OCI-LY7 (cell line): ENCODE measurements at regions not wholly inside any gene's neighbourhood (a gene's known extent, or its start where the extent isn't known, plus 50 kb on each side); places are given as distances from the start of the nearest gene placed in this dataset.

Experiments
- BruUV-seq: library from RNA; stranded (reverse); fragments of 400-500 nt; replicated peaks from 2 replicates; lab custom pipeline; 2021; lab: Mats Ljungman, UMichigan
- CTCF ChIA-PET: fragments of 300-600 bp; sonication (Branson Sonifier 250); formaldehyde crosslinking; loops from one replicate; lab custom pipeline; 2022; ENCODE audit warnings: antibody characterized with exemption; ENCODE audit not compliant: unreplicated experiment; lab: Charles Lee
- POLR2A ChIA-PET: fragments of 300-600 bp; sonication (Branson Sonifier 250); formaldehyde crosslinking; loops from one replicate; lab custom pipeline; 2022; ENCODE audit warnings: antibody characterized with exemption; lab: Charles Lee
- DNase-seq: peaks from one replicate; pipeline ENCODE4 v3.0.0-alpha.2; 2015; ENCODE audit warnings: low spot score
- H2AFZ ChIP-seq: fragments of 200-600 bp; sonication (generic), shearing (Covaris generic); 2 replicates; pipeline ENCODE4 v1.6.1; 2014; ENCODE audit warnings: mild to moderate bottlenecking, antibody characterized with exemption, low read length, moderate library complexity
- H3K27ac ChIP-seq: fragments of 200-600 bp; sonication (generic); 2 replicates; pipeline ENCODE4 v1.5.1; 2014; ENCODE audit warnings: mixed run types, low read depth, mild to moderate bottlenecking, moderate library complexity, low read length, inconsistent platforms; ENCODE audit not compliant: poor library complexity, severe bottlenecking
- H3K36me3 ChIP-seq: fragments of 200-600 bp; sonication (generic); 2 replicates; pipeline ENCODE4 v1.6.1; 2014; ENCODE audit warnings: mild to moderate bottlenecking, antibody characterized with exemption, low read length, moderate library complexity, mixed read lengths; ENCODE audit not compliant: insufficient read depth
- H3K4me1 ChIP-seq: fragments of 200-600 bp; sonication (generic); 2 replicates; pipeline ENCODE4 v1.5.1; 2014; ENCODE audit warnings: mild to moderate bottlenecking, low read length; ENCODE audit not compliant: insufficient read depth, poor library complexity, severe bottlenecking
- H3K4me2 ChIP-seq: fragments of 200-600 bp; sonication (generic); 2 replicates; pipeline ENCODE4 v1.6.1; 2014; ENCODE audit warnings: mild to moderate bottlenecking, low read length
- H3K4me3 ChIP-seq: fragments of 200-600 bp; sonication (generic); 2 replicates; pipeline ENCODE4 v1.5.1; 2014; ENCODE audit warnings: mild to moderate bottlenecking, low read depth, low read length; ENCODE audit not compliant: poor library complexity, severe bottlenecking
- H3K79me2 ChIP-seq: fragments of 200-600 bp; sonication (generic); 2 replicates; pipeline ENCODE4 v1.6.1; 2016; ENCODE audit warnings: low read depth, mild to moderate bottlenecking, low read length, moderate library complexity, mixed read lengths; ENCODE audit not compliant: insufficient read depth
- H3K9me2 ChIP-seq: fragments of 200-600 bp; sonication (generic); 2 replicates; pipeline ENCODE4 v1.6.1; 2016; ENCODE audit warnings: mild to moderate bottlenecking, low read length, mixed read lengths; ENCODE audit not compliant: insufficient read depth
- H3K9me3 ChIP-seq: fragments of 200-600 bp; sonication (generic); 2 replicates; pipeline ENCODE4 v1.6.1; 2014; ENCODE audit warnings: mild to moderate bottlenecking, mixed run types, low read length, mixed read lengths
- H4K20me1 ChIP-seq: fragments of 200-600 bp; sonication (generic); 2 replicates; pipeline ENCODE4 v1.6.1; 2014; ENCODE audit warnings: mild to moderate bottlenecking, antibody characterized with exemption, low read length, moderate library complexity, mixed read lengths; ENCODE audit not compliant: insufficient read depth
- EZH2phosphoT487 ChIP-seq: fragments of 200-600 bp; sonication (generic); IDR thresholded peaks from 2 replicates; pipeline ENCODE4 v1.6.1; 2018; ENCODE audit warnings: low read depth, borderline replicate concordance, mild to moderate bottlenecking, mixed run types, antibody characterized with exemption, low read length, moderate library complexity, mixed read lengths
- intact Hi-C: fragments of 100-400 bp; cut with micrococcal nuclease; formaldehyde crosslinking; loops from one replicate; pipeline ENCODE4 v1.10.0; 2022; ENCODE audit not compliant: unreplicated experiment
- TF ChIP-seq, protein P1 (sequence below): fragments of 200-600 bp; sonication (generic); conservative IDR thresholded peaks from 2 replicates; pipeline ENCODE4 v1.5.1; 2014; ENCODE audit warnings: mild to moderate bottlenecking, antibody characterized with exemption, low read length, moderate library complexity, mixed read lengths

DNA sequence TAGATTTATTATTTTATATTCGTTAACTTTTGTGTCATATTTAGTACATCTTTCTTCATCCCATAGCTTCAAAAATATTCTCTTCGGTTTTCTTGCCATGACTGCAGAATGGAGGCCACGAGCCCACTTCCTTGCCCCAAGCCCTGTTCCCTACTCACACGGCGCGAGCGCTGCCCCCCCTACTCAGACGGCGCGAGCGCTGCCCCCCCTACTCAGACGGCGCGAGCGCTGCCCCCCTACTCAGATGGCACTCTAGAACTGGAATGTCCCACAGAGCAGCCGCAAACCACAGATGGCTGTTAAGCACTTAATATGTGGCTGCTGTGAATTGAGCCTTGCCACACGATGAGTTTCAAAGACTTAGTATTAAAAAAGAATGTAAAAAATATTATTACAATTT is 102.2 kb upstream of the PEG3 start:
- DNase-seq, result peak; percentile 4
- 0 out of 2 replicates have a peak, but pooled peaks cover 3% of the 10 kb centered on the region for H3K9me3 ChIP-seq
- CTCF ChIA-PET, result no interaction called here

DNA sequence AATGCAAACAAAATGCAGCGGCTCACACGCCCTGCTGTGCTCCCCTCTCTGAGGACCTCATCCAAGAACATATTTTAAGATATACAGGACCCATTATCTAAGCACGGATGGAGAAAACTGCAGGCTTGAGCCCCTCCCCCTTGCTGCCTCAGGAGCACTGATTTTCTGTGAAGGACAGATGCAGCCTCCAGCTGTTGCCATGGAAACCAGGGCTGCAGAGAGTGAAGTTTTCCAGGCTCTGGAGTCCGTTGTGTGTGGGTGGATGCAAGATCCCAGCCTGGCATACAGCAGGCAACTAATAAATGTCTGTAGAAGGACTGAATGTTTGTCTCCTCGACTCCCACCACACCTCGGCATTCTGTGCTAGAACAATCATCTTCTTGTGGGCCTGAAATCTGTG is 105.6 kb upstream of the PEG3 start:
- H2AFZ ChIP-seq, result no peak overlapping the region
- intact Hi-C loops, result no loop called here
- BruUV-seq, result no TSS peak
- no peak overlapping the region for H3K4me3 ChIP-seq
- no peaks in the 10 kb centered on the region for H3K9me2 ChIP-seq
- no peaks in the 10 kb centered on the region for H3K36me3 ChIP-seq
- H3K9me3 ChIP-seq, result 0 out of 2 replicates have a peak, but pooled peaks cover 3% of the 10 kb centered on the region
- H3K79me2 ChIP-seq, result no peaks in the 10 kb centered on the region
- TF ChIP-seq, protein P1, sequence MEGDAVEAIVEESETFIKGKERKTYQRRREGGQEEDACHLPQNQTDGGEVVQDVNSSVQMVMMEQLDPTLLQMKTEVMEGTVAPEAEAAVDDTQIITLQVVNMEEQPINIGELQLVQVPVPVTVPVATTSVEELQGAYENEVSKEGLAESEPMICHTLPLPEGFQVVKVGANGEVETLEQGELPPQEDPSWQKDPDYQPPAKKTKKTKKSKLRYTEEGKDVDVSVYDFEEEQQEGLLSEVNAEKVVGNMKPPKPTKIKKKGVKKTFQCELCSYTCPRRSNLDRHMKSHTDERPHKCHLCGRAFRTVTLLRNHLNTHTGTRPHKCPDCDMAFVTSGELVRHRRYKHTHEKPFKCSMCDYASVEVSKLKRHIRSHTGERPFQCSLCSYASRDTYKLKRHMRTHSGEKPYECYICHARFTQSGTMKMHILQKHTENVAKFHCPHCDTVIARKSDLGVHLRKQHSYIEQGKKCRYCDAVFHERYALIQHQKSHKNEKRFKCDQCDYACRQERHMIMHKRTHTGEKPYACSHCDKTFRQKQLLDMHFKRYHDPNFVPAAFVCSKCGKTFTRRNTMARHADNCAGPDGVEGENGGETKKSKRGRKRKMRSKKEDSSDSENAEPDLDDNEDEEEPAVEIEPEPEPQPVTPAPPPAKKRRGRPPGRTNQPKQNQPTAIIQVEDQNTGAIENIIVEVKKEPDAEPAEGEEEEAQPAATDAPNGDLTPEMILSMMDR, result no peak
- no peak for TF ChIP-seq EZH2phosphoT487
- POLR2A ChIA-PET, result no interaction called here
- no peak for DNase-seq
- CTCF ChIA-PET, result no interaction called here
- H3K4me1 ChIP-seq, result no peaks in the 10 kb centered on the region
- no peak overlapping the region for H3K4me2 ChIP-seq
- no peaks in the 10 kb centered on the region for H4K20me1 ChIP-seq
- H3K27ac ChIP-seq, result no peak overlapping the region

More for the DNA sequence above, 102.2 kb upstream of the PEG3 start:
- no peaks in the 10 kb centered on the region for H3K36me3 ChIP-seq
- TF ChIP-seq, protein P1, result no peak
- no peak for TF ChIP-seq EZH2phosphoT487
- no peak overlapping the region for H3K4me2 ChIP-seq
- H3K9me2 ChIP-seq, result no peaks in the 10 kb centered on the region
- intact Hi-C loops, result no loop called here
- POLR2A ChIA-PET, result no interaction called here
- no peaks in the 10 kb centered on the region for H4K20me1 ChIP-seq
- H3K27ac ChIP-seq, result no peak overlapping the region
- H2AFZ ChIP-seq, result no peak overlapping the region
- BruUV-seq, result no TSS peak
- no peak overlapping the region for H3K4me3 ChIP-seq
- H3K4me1 ChIP-seq, result no peaks in the 10 kb centered on the region
- no peaks in the 10 kb centered on the region for H3K79me2 ChIP-seq

DNA sequence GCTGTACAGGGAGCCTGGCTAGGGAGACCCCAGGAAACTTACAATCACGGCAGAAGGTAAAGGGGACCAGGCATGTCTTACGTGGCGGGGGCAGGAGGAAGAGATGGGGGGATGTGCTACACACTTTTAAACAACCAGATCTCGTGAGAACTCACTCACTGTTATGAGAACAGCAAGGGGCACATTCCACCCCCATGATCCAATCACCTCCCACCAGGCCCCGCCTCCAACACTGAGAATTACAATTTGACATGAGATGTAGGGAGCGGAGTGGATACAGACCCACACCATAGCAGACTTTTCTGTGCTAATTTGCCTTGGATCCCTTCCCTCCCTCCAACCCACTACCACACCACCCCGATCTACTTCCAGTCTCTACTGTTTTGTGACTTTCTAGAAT is 106.7 kb upstream of the PEG3 start:
- Histone ChIP-seq H3K79me2 (no peaks in the 10 kb centered on the region), H3K27ac (no peak overlapping the region), H3K4me1 (no peaks in the 10 kb centered on the region), H3K4me3 (no peak overlapping the region), H3K9me3 (0 out of 2 replicates have a peak, but pooled peaks cover 3% of the 10 kb centered on the region), H2AFZ (no peak overlapping the region), H3K4me2 (no peak overlapping the region), H3K36me3 (no peaks in the 10 kb centered on the region), H4K20me1 (no peaks in the 10 kb centered on the region), H3K9me2 (no peaks in the 10 kb centered on the region)
- TF ChIP-seq, protein P1, result no peak
- TF ChIP-seq EZH2phosphoT487, result no peak
- ChIA-PET POLR2A (no interaction called here), CTCF (no interaction called here)
- DNase-seq, result no peak
- intact Hi-C loops, result no loop called here
- BruUV-seq, result no TSS peak
